Esophagus (tissue), 2 donors: ENCODE measurements at regions not wholly inside any gene's neighbourhood (a gene's known extent, or its start where the extent isn't known, plus 50 kb on each side); places are given as distances from the start of the nearest gene placed in this dataset.

Source experiments
- H3K27ac ChIP-seq, 2 donors: one replicate each; pipeline ENCODE4 v1.5.1; 2013; ENCODE audit warnings: low read depth in 2 of 2, mild to moderate bottlenecking in 2 of 2, inconsistent platforms in 1 of 2, low read length in 1 of 2, moderate library complexity in 1 of 2
- H3K27me3 ChIP-seq, 2 donors: one replicate each; pipeline ENCODE4 v1.6.1; 2013; ENCODE audit warnings: low read length in 2 of 2, control low read depth in 1 of 2, mild to moderate bottlenecking in 1 of 2; ENCODE audit not compliant: insufficient read depth in 2 of 2, control insufficient read depth in 1 of 2
- H3K36me3 ChIP-seq, 2 donors: one replicate each; pipeline ENCODE4 v1.6.1; 2013; ENCODE audit warnings: low read length in 1 of 2; ENCODE audit not compliant: control insufficient read depth in 2 of 2, insufficient read depth in 2 of 2
- H3K4me1 ChIP-seq, 2 donors: one replicate each; pipeline ENCODE4 v1.6.1; 2013; ENCODE audit warnings: low read length in 1 of 2; ENCODE audit not compliant: control insufficient read depth in 2 of 2, insufficient read depth in 2 of 2
- H3K4me3 ChIP-seq, 2 donors: one replicate each; pipeline ENCODE4 v1.5.1; 2013; ENCODE audit warnings: low read length in 2 of 2, mild to moderate bottlenecking in 2 of 2, low read depth in 1 of 2, moderate library complexity in 1 of 2
- H3K9me3 ChIP-seq, 2 donors: one replicate each; pipeline ENCODE4 v1.6.1; 2013; ENCODE audit warnings: mild to moderate bottlenecking in 2 of 2, low read depth in 1 of 2, low read length in 1 of 2, moderate library complexity in 1 of 2; ENCODE audit not compliant: control insufficient read depth in 2 of 2, insufficient read depth in 1 of 2
- WGBS, 2 donors: extraction: QIAGEN DNeasy Blood & Tissue Kit; methylation state at CpG; one replicate each; pipeline ENCODE4 v1.1.7; 2013; 5-methylcytosine and 5-hydroxymethylcytosine counted together
- donor health status: healthy with polysubstance abuse.
- donor health status: Bipolar disorder and iron deficiency.

- Histone ChIP-seq H3K4me3 (no peak overlapping the region), H3K27ac (no peak overlapping the region), H3K36me3 (no peaks in the 10 kb centered on the region), H3K9me3 (no peaks in the 10 kb centered on the region), H3K27me3 (no peaks in the 10 kb centered on the region), H3K4me1 (peaks cover 2 to 4% of the 10 kb centered on the region in 2 donors)
- WGBS, 2 donors = 94 to 97% methylated on average over 4 of the region's 4 CpGs
Observed at GRCh38 chr3:23749609-23750008, 56.1 kb upstream of the UBE2E1 start.

GRCh38 chr3:23750573-23751210, 55.1 kb upstream of the UBE2E1 start:
- WGBS, 2 donors = 50% methylated on average over 11 of the region's 11 CpGs
- no peaks in the 10 kb centered on the region for H3K9me3 ChIP-seq
- no peaks in the 10 kb centered on the region for H3K27me3 ChIP-seq
- no peak overlapping the region for H3K27ac ChIP-seq
- no peaks in the 10 kb centered on the region for H3K36me3 ChIP-seq
- H3K4me3 ChIP-seq = no peak overlapping the region
- peaks cover 2 to 4% of the 10 kb centered on the region in 2 donors for H3K4me1 ChIP-seq

- Histone ChIP-seq H3K4me1 (peaks cover 2 to 4% of the 10 kb centered on the region in 2 donors), H3K27ac (no peak overlapping the region), H3K27me3 (no peaks in the 10 kb centered on the region), H3K36me3 (no peaks in the 10 kb centered on the region), H3K4me3 (no peak overlapping the region), H3K9me3 (no peaks in the 10 kb centered on the region)
- 64% methylated on average over 7 of the region's 7 CpGs for WGBS, 2 donors
Observed at GRCh38 chr3:23751212-23751723, 54.5 kb upstream of the UBE2E1 start.

- Histone ChIP-seq H3K9me3 (no peaks in the 10 kb centered on the region), H3K4me1 (peaks cover 2 to 4% of the 10 kb centered on the region in 2 donors), H3K27ac (no peak overlapping the region), H3K36me3 (no peaks in the 10 kb centered on the region), H3K27me3 (no peaks in the 10 kb centered on the region), H3K4me3 (no peak overlapping the region)
- 71 to 75% methylated on average over 3 of the region's 3 CpGs for WGBS, 2 donors
Observed at GRCh38 chr3:23752126-23752525, 53.6 kb upstream of the UBE2E1 start.

GRCh38 chr3:23754215-23754614, 51.5 kb upstream of the UBE2E1 start:
- no peaks in the 10 kb centered on the region for H3K27me3 ChIP-seq
- H3K36me3 ChIP-seq = no peaks in the 10 kb centered on the region
- peaks cover 2 to 4% of the 10 kb centered on the region in 2 donors for H3K4me1 ChIP-seq
- H3K4me3 ChIP-seq = no peak overlapping the region
- H3K27ac ChIP-seq = no peak overlapping the region
- 75 to 83% methylated on average over 4 of the region's 4 CpGs for WGBS, 2 donors
- no peaks in the 10 kb centered on the region for H3K9me3 ChIP-seq
